K562 (cell line): ENCODE measurements at regions not wholly inside any gene's neighbourhood (a gene's known extent, or its start where the extent isn't known, plus 50 kb on each side); places are given as distances from the start of the nearest gene placed in this dataset.

ENCODE experiments used
- BCL6 ChIP-seq: fragments of 250-450 bp; sonication (Bioruptor Pico); IDR thresholded peaks from 2 replicates; pipeline ENCODE4 v1.4.0; 2020
- BRF2 ChIP-seq: IDR thresholded peaks from 3 replicates; pipeline ENCODE4 v1.6.1; 2011; ENCODE audit warnings: borderline replicate concordance, mild to moderate bottlenecking; ENCODE audit not compliant: insufficient read length, insufficient read depth
- DDX20 ChIP-seq: fragments of 450-650 bp; IDR thresholded peaks from 2 replicates; pipeline ENCODE4 v1.6.1; 2016; ENCODE audit warnings: missing genetic modification characterization, low read depth, mild to moderate bottlenecking, missing compliant biosample characterization, moderate library complexity
- EGR1 ChIP-seq: fragments of 450-650 bp; conservative IDR thresholded peaks from 2 replicates; pipeline ENCODE4 v1.6.1; 2017; ENCODE audit warnings: mild to moderate bottlenecking
- EP300 ChIP-seq: IDR thresholded peaks from 2 replicates; pipeline ENCODE4 v1.6.1; 2012; ENCODE audit warnings: low read length, improper control_type of control experiment
- JUNB ChIP-seq: fragments of 450-650 bp; formaldehyde crosslinking; conservative IDR thresholded peaks from 2 replicates; pipeline ENCODE4 v1.4.0; 2020; ENCODE audit warnings: mild to moderate bottlenecking
- SMAD3 ChIP-seq: fragments of 450-650 bp; formaldehyde crosslinking; conservative IDR thresholded peaks from 2 replicates; pipeline ENCODE4 v1.4.0; 2020; ENCODE audit warnings: mild to moderate bottlenecking
- SMARCA4 ChIP-seq: fragments of 450-650 bp; IDR thresholded peaks from 2 replicates; pipeline ENCODE4 v1.6.1; 2016
- SMARCB1 ChIP-seq: IDR thresholded peaks from 2 replicates; pipeline ENCODE4 v1.6.1; 2011; ENCODE audit warnings: improper control_type of control experiment, low read depth; ENCODE audit not compliant: insufficient read length
- ZNF384 ChIP-seq: IDR thresholded peaks from 2 replicates; pipeline ENCODE4 v1.6.1; 2012; ENCODE audit warnings: low read depth, low read length, improper control_type of control experiment
- TF ChIP-seq, protein P1 (sequence below), 3 experiments: IDR thresholded peaks in 2 of 3; conservative IDR thresholded peaks in 1 of 3; 2 replicates each; pipeline ENCODE4 v1.5.1; 2011 to 2012; ENCODE audit warnings: low read length in 3 of 3, mild to moderate bottlenecking in 3 of 3, control low read depth in 2 of 3, improper control_type of control experiment in 1 of 3, inconsistent platforms in 1 of 3, low read depth in 1 of 3, mixed read lengths in 1 of 3, moderate library complexity in 1 of 3; ENCODE audit not compliant: insufficient read depth in 2 of 3
- TF ChIP-seq, protein P2 (sequence below): sonication (generic); formaldehyde crosslinking; IDR thresholded peaks from 2 replicates; pipeline ENCODE4 v1.5.0; 2020; ENCODE audit warnings: missing genetic modification reagents

DNA sequence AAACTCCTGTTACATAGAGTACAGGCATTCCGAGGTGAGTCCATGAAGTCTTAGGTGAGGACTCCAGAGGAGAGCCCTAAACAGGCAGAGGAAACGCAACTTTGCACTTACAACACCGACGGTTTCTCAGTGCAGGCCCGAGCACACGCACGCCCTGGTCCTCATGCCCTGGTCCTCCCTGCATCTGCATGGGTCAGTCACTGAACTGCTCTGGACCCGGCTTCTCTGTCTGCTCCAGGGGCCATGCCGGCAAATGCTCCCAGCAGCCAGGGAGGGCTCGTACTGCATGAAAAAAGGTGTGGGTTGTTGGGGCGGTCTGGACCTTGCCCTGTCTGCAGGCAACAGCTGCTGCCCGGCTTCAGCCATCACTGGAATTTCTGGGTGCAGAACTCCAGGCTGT is 317.3 kb upstream of the SHH start:
- TF ChIP-seq ZNF384 (no peak), BRF2 (no peak), DDX20 (tag) (no peak), SMARCA4 (no peak), SMARCB1 (no peak), BCL6 (CRISPR knock-in tag) (no peak), JUNB (CRISPR knock-in tag) (no peak), SMAD3 (CRISPR knock-in tag) (no peak), EP300 (no peak), EGR1 (no peak)
- TF ChIP-seq, protein P1, sequence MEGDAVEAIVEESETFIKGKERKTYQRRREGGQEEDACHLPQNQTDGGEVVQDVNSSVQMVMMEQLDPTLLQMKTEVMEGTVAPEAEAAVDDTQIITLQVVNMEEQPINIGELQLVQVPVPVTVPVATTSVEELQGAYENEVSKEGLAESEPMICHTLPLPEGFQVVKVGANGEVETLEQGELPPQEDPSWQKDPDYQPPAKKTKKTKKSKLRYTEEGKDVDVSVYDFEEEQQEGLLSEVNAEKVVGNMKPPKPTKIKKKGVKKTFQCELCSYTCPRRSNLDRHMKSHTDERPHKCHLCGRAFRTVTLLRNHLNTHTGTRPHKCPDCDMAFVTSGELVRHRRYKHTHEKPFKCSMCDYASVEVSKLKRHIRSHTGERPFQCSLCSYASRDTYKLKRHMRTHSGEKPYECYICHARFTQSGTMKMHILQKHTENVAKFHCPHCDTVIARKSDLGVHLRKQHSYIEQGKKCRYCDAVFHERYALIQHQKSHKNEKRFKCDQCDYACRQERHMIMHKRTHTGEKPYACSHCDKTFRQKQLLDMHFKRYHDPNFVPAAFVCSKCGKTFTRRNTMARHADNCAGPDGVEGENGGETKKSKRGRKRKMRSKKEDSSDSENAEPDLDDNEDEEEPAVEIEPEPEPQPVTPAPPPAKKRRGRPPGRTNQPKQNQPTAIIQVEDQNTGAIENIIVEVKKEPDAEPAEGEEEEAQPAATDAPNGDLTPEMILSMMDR (IDR thresholded peaks at IDR 0.05 in 2 of 3, conservative IDR thresholded peaks at IDR 0.05 in 1 of 3; ENCODE audit: insufficient read depth in 2 of 3, low read depth in 1 of 3, low read length in 3 of 3) = no peak
- TF ChIP-seq, protein P2, sequence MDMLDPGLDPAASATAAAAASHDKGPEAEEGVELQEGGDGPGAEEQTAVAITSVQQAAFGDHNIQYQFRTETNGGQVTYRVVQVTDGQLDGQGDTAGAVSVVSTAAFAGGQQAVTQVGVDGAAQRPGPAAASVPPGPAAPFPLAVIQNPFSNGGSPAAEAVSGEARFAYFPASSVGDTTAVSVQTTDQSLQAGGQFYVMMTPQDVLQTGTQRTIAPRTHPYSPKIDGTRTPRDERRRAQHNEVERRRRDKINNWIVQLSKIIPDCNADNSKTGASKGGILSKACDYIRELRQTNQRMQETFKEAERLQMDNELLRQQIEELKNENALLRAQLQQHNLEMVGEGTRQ = no peak
